ENCODE measurements at regions not wholly inside any gene's neighbourhood (a gene's known extent, or its start where the extent isn't known, plus 50 kb on each side); places are given as distances from the start of the nearest gene placed in this dataset.

DNA sequence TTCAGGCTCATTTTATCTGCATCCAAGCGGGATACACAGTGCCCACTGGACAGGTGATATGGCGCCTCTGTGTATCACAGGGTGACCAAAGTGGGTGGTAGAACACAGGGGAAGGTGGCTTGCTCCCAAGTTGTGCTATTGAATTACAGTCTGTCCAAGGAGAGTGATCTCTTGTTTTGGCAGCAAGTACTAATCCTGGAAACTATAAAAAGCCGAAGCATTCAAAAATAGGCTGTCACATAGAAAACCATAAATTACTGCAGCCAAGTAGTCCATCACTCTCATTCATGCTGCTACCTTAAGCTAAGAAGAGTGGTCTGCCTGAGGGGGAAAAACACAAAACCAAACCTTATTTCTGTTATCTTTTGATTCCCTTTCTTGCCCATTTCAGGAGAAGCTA is 237.1 kb upstream of the POU3F3 start:
- no peak for DNase-seq (ENCODE audit: low read depth in 2 of 2)
- no peaks in the 10 kb centered on the region for H3K79me2 ChIP-seq (ENCODE audit: control insufficient read depth, insufficient read depth, low read length)

DNA sequence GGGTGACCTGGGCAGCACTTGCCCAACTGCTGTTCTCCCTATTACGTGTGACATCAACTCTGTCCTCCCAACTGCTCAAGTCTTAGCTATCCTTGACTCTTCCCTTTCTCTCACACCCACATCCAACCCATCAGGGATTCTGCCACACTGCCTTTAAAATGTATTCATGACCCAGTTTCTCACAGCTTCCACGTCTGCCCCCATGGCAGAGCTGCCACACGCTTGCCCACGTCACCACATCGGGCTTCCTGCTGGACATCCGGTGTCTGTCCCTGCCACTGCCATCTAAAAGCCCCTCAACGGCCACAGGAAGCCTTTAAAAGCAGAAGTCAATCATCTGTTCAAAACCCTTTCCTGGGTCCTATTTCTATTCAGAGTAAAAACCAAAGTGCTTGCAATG is 233.1 kb upstream of the POU3F3 start:
- no peaks in the 10 kb centered on the region for H4K20me1 ChIP-seq (ENCODE audit: control insufficient read depth, extremely low read depth, insufficient read depth, low read length)
- no peaks in the 10 kb centered on the region for H3K9me3 ChIP-seq (ENCODE audit: control insufficient read depth, insufficient read depth, low read depth, low read length)
- no peak overlapping the region for H3K4me2 ChIP-seq (ENCODE audit: extremely low read depth, insufficient read depth, low read length)
- H3K27me3 ChIP-seq (ENCODE audit: control insufficient read depth, insufficient read depth, low read length), result no peaks in the 10 kb centered on the region
- TF ChIP-seq, protein P1, sequence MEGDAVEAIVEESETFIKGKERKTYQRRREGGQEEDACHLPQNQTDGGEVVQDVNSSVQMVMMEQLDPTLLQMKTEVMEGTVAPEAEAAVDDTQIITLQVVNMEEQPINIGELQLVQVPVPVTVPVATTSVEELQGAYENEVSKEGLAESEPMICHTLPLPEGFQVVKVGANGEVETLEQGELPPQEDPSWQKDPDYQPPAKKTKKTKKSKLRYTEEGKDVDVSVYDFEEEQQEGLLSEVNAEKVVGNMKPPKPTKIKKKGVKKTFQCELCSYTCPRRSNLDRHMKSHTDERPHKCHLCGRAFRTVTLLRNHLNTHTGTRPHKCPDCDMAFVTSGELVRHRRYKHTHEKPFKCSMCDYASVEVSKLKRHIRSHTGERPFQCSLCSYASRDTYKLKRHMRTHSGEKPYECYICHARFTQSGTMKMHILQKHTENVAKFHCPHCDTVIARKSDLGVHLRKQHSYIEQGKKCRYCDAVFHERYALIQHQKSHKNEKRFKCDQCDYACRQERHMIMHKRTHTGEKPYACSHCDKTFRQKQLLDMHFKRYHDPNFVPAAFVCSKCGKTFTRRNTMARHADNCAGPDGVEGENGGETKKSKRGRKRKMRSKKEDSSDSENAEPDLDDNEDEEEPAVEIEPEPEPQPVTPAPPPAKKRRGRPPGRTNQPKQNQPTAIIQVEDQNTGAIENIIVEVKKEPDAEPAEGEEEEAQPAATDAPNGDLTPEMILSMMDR (conservative IDR thresholded peaks at IDR 0.05 in 1 of 2, IDR thresholded peaks at IDR 0.05 in 1 of 2; ENCODE audit: low read depth in 1 of 2, low read length in 2 of 2), result no peak
- no peak overlapping the region for H3K4me3 ChIP-seq (replicated peaks in 1 of 4; ENCODE audit: control extremely low read depth in 1 of 4, insufficient read depth in 1 of 4, low read depth in 3 of 4, low read length in 4 of 4)
- H3K27ac ChIP-seq (ENCODE audit: insufficient read depth, low read length), result no peak overlapping the region
- no peak for DNase-seq (ENCODE audit: low read depth in 2 of 2)
- H3K4me1 ChIP-seq (ENCODE audit: control insufficient read depth, extremely low read depth, insufficient read depth, low read length), result no peaks in the 10 kb centered on the region
- H2AFZ ChIP-seq (ENCODE audit: low read length), result no peak overlapping the region
- H3K36me3 ChIP-seq (ENCODE audit: control insufficient read depth, insufficient read depth, low read length), result no peaks in the 10 kb centered on the region
- no peak overlapping the region for H3K9ac ChIP-seq (ENCODE audit: insufficient read depth, low read length)
- no peaks in the 10 kb centered on the region for H3K79me2 ChIP-seq (ENCODE audit: control insufficient read depth, insufficient read depth, low read length)

More for the DNA sequence above, 237.1 kb upstream of the POU3F3 start:
- no peaks in the 10 kb centered on the region for H4K20me1 ChIP-seq (ENCODE audit: control insufficient read depth, extremely low read depth, insufficient read depth, low read length)
- H3K36me3 ChIP-seq (ENCODE audit: control insufficient read depth, insufficient read depth, low read length), result no peaks in the 10 kb centered on the region
- no peaks in the 10 kb centered on the region for H3K4me1 ChIP-seq (ENCODE audit: control insufficient read depth, extremely low read depth, insufficient read depth, low read length)
- H3K4me3 ChIP-seq (replicated peaks in 1 of 4; ENCODE audit: control extremely low read depth in 1 of 4, insufficient read depth in 1 of 4, low read depth in 3 of 4, low read length in 4 of 4), result no peak overlapping the region
- H3K27ac ChIP-seq (ENCODE audit: insufficient read depth, low read length), result no peak overlapping the region
- H3K9me3 ChIP-seq (ENCODE audit: control insufficient read depth, insufficient read depth, low read depth, low read length), result no peaks in the 10 kb centered on the region
- H3K9ac ChIP-seq (ENCODE audit: insufficient read depth, low read length), result no peak overlapping the region
- no peak overlapping the region for H2AFZ ChIP-seq (ENCODE audit: low read length)
- no peak overlapping the region for H3K4me2 ChIP-seq (ENCODE audit: extremely low read depth, insufficient read depth, low read length)
- H3K27me3 ChIP-seq (ENCODE audit: control insufficient read depth, insufficient read depth, low read length), result no peaks in the 10 kb centered on the region
- TF ChIP-seq EZH2 (IDR thresholded peaks at IDR 0.05; ENCODE audit: low read length, missing control alignments), result no peak
- TF ChIP-seq, protein P1 (conservative IDR thresholded peaks at IDR 0.05 in 1 of 2, IDR thresholded peaks at IDR 0.05 in 1 of 2; ENCODE audit: low read depth in 1 of 2, low read length in 2 of 2), result no peak

DNA sequence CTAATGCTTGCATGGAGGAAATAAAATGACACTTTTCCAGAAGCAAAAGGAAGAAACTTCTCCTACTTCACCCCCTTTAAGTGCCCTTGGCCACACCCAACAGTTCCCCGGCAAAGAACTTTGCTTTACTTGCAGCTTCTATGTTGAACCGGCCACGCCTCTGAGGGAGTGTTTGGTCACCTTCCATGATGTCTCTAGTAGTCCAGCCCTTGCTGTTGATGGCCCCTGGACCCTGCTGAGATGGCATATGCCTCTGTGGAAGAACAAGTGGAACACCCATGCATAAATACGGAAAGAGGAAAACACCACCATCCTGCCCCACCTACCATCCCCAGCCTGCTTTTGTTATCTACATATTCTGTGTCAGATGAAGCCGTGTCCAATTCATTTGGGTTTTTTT is 218.3 kb upstream of the POU3F3 start:
- Histone ChIP-seq H3K27ac (ENCODE audit: insufficient read depth, low read length) (no peak overlapping the region), H3K79me2 (ENCODE audit: control insufficient read depth, insufficient read depth, low read length) (no peaks in the 10 kb centered on the region), H3K27me3 (ENCODE audit: control insufficient read depth, insufficient read depth, low read length) (no peaks in the 10 kb centered on the region), H3K36me3 (ENCODE audit: control insufficient read depth, insufficient read depth, low read length) (no peaks in the 10 kb centered on the region), H3K4me2 (ENCODE audit: extremely low read depth, insufficient read depth, low read length) (no peak overlapping the region), H3K4me3 (replicated peaks in 1 of 4; ENCODE audit: control extremely low read depth in 1 of 4, insufficient read depth in 1 of 4, low read depth in 3 of 4, low read length in 4 of 4) (no peak overlapping the region), H3K9me3 (ENCODE audit: control insufficient read depth, insufficient read depth, low read depth, low read length) (no peaks in the 10 kb centered on the region), H2AFZ (ENCODE audit: low read length) (no peak overlapping the region), H4K20me1 (ENCODE audit: control insufficient read depth, extremely low read depth, insufficient read depth, low read length) (no peaks in the 10 kb centered on the region), H3K4me1 (ENCODE audit: control insufficient read depth, extremely low read depth, insufficient read depth, low read length) (no peaks in the 10 kb centered on the region), H3K9ac (ENCODE audit: insufficient read depth, low read length) (no peak overlapping the region)
- TF ChIP-seq, protein P1 (conservative IDR thresholded peaks at IDR 0.05 in 1 of 2, IDR thresholded peaks at IDR 0.05 in 1 of 2; ENCODE audit: low read depth in 1 of 2, low read length in 2 of 2), result no peak
- TF ChIP-seq EZH2 (IDR thresholded peaks at IDR 0.05; ENCODE audit: low read length, missing control alignments), result no peak
- DNase-seq (ENCODE audit: low read depth in 2 of 2), result no peak

Measured in fibroblast of lung (primary cell).